ENCODE measurements at regions not wholly inside any gene's neighbourhood (a gene's known extent, or its start where the extent isn't known, plus 50 kb on each side); places are given as distances from the start of the nearest gene placed in this dataset.

- intact Hi-C loops (cut with DNase I), result no loop called here
- ATAC-seq (no peak), DNase-seq (ENCODE audit: low spot score) (no peak)
Measured at GRCh38 chr13:77838271-77838670, 80.4 kb downstream of the EDNRB start.

GRCh38 chr13:77836423-77836822 lies 82.2 kb downstream of the EDNRB start:
- ATAC-seq (no peak), DNase-seq (ENCODE audit: low spot score) (no peak)
- intact Hi-C loops (cut with DNase I), result no loop called here

DNA sequence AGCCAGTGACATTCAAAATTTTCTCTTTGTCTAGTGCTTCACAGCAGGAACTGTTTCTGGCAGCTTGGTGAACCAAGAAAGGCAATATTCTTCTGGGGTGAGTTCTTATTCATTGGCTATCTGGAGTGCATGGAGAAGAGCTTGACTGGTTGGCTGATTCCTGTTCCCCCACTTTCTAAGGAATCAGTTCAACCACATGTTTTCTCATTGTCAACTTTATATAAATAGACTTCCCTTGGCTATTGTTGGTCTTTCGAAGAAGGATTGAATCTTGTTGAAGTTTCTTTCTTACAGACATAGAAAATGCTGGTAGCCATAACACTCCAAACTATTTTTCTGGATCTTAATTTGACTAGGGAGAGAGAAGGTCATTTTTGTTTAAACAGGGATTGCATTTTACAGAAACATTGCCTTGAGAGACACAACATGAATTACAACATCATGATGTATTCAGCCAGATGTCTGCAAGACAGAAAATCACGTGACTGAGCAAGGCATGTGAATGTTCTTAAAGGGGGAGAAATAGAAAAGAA lies 85.2 kb downstream of the EDNRB start:
- ATAC-seq, result peak; percentile 83
- DNase-seq (ENCODE audit: low spot score), result no peak
- intact Hi-C loops (cut with DNase I), result no loop called here

DNA sequence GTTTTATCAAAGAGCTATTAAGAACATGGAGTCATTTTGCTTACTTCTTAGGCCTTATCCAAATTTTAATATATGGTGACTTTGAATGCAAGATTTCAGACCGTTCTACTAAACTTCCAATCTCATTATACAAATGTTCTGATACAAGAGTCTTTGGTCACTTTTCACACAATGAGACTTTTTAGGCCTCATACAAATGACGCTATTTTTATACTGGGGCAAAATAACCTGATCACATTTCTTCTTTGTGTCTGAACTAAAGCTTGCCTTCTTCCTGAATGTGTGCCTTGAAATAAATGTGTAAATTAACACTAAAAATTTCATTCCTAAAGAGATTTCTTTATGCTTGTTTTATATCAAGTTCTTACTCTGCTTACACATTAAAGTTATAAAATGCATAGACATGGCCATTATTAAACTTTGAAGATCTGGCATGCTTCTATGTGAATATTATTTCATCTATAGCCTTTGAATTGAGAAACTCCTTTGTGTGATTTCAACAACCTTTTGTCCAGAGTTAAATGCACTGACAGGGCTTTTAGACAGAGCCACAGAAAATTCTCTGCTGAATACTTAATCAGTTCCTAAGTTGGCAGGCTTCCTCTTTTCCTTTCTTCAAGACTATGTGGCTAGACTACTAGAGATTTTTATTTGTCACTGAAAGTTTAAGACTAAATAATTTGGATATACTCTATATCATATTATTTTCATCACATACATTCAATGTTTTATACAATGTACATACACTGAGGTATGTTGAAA lies 86.1 kb downstream of the EDNRB start:
- no peak for DNase-seq (ENCODE audit: low spot score)
- intact Hi-C loops (cut with DNase I), result no loop called here
- peak; percentile 85 for ATAC-seq

DNA sequence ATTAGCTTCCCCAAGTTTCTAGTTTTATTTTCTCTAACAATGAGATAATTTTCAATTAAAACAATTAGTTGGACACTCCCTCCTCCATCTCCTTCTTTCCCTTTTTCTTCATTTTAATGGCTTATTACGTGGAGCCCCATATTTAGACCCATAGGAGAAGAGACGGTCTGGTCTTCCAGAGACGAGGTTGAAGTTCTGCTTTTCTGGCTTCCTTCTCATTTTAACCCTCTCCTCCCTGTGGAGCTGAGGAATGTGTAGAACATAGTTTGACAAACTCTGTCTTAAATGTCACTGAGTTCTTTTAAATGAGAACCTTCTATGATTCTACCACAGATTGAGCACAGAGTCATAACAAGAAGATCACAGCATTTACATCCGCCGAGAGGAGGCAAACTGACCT lies 86.8 kb downstream of the EDNRB start:
- DNase-seq (ENCODE audit: low spot score) (no peak), ATAC-seq (no peak)
- intact Hi-C loops (cut with DNase I), result no loop called here

DNA sequence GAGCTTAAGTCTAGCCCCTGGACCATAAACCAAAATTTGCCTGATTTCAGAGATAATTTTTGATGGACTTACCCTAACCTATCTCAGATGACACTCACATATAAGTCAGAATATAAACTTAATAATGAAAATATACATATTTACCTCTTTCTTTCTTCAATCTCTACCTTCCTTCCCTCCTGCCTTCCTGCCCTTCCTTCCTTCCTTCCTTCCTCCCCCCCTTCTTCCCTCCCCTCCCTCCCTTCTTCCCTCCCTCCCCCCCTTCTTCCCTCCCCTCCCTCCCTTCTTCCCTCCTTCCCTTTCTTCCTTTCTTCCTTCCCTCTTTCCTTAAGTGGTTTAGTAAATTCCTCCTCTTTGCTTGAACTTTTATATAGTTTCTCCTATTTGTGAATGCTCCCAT lies 88.7 kb downstream of the EDNRB start:
- no peak for DNase-seq (ENCODE audit: low spot score)
- ATAC-seq, result no peak
- intact Hi-C loops (cut with DNase I), result no loop called here

- intact Hi-C loops (cut with DNase I), result no loop called here
- DNase-seq (ENCODE audit: low spot score), result no peak
- no peak for ATAC-seq
Measured at GRCh38 chr13:77828799-77829198, 89.8 kb downstream of the EDNRB start.

GRCh38 chr13:77827332-77827731 lies 91.3 kb downstream of the EDNRB start:
- no peak for ATAC-seq

GRCh38 chr13:77820431-77821149 lies 98.0 kb downstream of the EDNRB start:
- DNase-seq (ENCODE audit: low spot score), result no peak
- ATAC-seq, result no peak
- intact Hi-C loops (cut with DNase I), result no loop called here

More at GRCh38 chr13:77827332-77827731, 91.3 kb downstream of the EDNRB start:
- intact Hi-C loops (cut with DNase I), result no loop called here
- peak; percentile 63 for DNase-seq (ENCODE audit: low spot score)

- no peak for DNase-seq (ENCODE audit: low spot score)
- intact Hi-C loops (cut with DNase I), result no loop called here
- no peak for ATAC-seq
Measured at GRCh38 chr13:77817521-77817920, 101.1 kb downstream of the EDNRB start.

DNA sequence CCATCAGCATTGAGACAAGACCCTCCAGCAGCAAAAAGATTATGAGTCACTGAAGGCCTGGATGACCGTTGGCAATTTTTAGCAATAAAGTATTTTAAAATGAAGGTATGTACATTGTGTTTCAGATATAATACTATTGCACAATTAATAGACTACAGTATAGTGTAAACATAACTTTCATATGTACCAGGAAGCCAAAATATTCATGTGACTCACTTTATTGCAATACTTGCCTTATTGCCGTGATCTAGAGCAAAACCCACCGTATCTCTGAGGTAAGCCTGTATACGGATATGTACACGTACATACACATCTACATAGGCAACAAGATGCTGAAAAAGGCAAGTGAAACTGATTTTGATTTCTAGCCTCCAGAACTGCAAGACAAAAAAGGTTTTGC lies 103.3 kb downstream of the EDNRB start:
- intact Hi-C loops (cut with DNase I), result no loop called here
- DNase-seq (ENCODE audit: low spot score), result no peak
- ATAC-seq, result no peak
